ENCODE measurements at regions not wholly inside any gene's neighbourhood (a gene's known extent, or its start where the extent isn't known, plus 50 kb on each side); places are given as distances from the start of the nearest gene placed in this dataset.
"Not testable (repeated sequence)": the region's sequence is repeated elsewhere in the genome, so short reads cannot be mapped to it uniquely, and the experiment has no call there.

DNA sequence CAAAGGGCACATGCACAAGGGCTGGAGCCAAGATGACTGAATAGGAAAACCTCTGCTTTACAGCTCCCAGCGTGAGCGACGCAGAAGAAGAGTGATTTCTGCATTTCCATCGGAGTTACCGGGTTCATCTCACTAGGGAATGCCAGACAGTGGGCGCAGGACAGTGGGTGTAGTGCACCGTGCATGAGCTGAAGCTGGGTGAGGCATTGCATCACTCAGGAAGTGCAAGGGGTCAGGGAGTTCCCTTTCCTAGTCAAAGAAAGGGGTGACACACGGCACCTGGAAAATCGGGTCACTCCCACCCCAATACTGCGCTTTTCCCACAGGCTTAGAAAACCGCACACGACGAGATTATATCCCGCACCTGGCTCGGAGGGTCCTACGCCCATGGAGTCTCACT lies 64.5 kb upstream of the HTR1E start:
- DNase-seq; H3K9me3 ChIP-seq (ENCODE audit: control insufficient read depth in 2 of 2, low read length in 2 of 2); H3K27me3 ChIP-seq (ENCODE audit: control insufficient read depth, insufficient read depth, low read length); H3K4me1 ChIP-seq (ENCODE audit: control insufficient read depth, insufficient read depth, low read length, poor library complexity, severe bottlenecking); H3K4me3 ChIP-seq (ENCODE audit: low read depth, low read length); ATAC-seq (ENCODE audit: low read depth in 2 of 2); H3K27ac Mint-ChIP-seq; H3K4me1 Mint-ChIP-seq; H3K36me3 Mint-ChIP-seq; H3K4me3 Mint-ChIP-seq; H3K27me3 Mint-ChIP-seq; H3K36me3 ChIP-seq (ENCODE audit: control insufficient read depth, insufficient read depth, low read length); H3K27ac ChIP-seq (ENCODE audit: insufficient read depth, low read length, poor library complexity, severe bottlenecking): not testable (repeated sequence)
- peaks cover 2 to 54% (median 14%) of the 10 kb centered on the region in 7 donors for H3K9me3 Mint-ChIP-seq

DNA sequence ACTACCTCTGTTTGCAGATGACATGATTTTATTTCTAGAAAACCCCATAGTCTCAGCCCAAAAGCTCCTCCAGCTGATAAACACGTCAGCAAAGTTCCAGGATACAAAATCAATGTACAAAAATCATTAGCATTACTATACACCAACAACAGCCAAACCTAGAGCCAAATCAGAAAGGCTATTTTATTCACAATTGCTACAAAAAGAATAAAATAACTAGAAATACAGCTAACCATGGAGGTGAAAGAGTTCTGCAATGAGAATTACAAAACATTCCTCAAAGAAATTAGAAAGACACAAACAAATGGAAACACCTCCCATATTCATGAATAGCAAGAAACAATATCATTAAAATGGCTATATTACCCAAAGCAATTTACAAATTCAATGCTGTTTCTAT lies 65.6 kb upstream of the HTR1E start:
- ATAC-seq (ENCODE audit: low read depth in 2 of 2) (no peak), DNase-seq (no peak)
- Mint-ChIP-seq H3K4me3 (no peak overlapping the region), H3K27me3 (no peaks in the 10 kb centered on the region), H3K36me3 (no peaks in the 10 kb centered on the region), H3K4me1 (no peaks in the 10 kb centered on the region), H3K9me3 (peaks cover 2 to 54% (median 14%) of the 10 kb centered on the region in 7 donors), H3K27ac (no peak overlapping the region)
- Histone ChIP-seq H3K9me3 (ENCODE audit: control insufficient read depth in 2 of 2, low read length in 2 of 2) (peaks cover 0 to 3% of the 10 kb centered on the region in 2 experiments), H3K4me3 (ENCODE audit: low read depth, low read length) (no peak overlapping the region), H3K36me3 (ENCODE audit: control insufficient read depth, insufficient read depth, low read length) (no peaks in the 10 kb centered on the region), H3K27ac (ENCODE audit: insufficient read depth, low read length, poor library complexity, severe bottlenecking) (no peak overlapping the region), H3K4me1 (ENCODE audit: control insufficient read depth, insufficient read depth, low read length, poor library complexity, severe bottlenecking) (no peaks in the 10 kb centered on the region), H3K27me3 (ENCODE audit: control insufficient read depth, insufficient read depth, low read length) (no peaks in the 10 kb centered on the region)

DNA sequence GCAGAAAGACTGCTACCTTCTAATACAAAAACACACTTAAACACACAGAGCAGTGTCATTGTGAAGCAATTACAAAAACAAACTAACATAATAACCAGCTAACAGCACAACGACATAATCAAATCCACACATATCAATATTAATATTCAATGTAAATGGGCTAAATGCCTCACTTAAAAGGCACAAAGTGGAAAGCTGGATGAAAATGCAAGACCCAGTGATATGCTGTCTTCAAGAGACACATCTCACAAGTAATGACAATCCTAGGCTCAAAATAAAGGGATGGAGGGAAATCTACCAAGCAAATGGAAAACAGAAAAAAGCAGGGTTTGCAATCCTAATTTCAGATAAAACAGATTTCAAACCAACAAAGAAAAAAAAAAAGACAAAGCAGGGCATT lies 67.8 kb upstream of the HTR1E start:
- H3K4me1 ChIP-seq (ENCODE audit: control insufficient read depth, insufficient read depth, low read length, poor library complexity, severe bottlenecking) = no peaks in the 10 kb centered on the region
- H3K36me3 ChIP-seq (ENCODE audit: control insufficient read depth, insufficient read depth, low read length) = no peaks in the 10 kb centered on the region
- Mint-ChIP-seq H3K4me3 (no peak overlapping the region), H3K27ac (no peak overlapping the region), H3K36me3 (no peaks in the 10 kb centered on the region), H3K9me3 (peaks cover 2 to 48% (median 22%) of the 10 kb centered on the region in 7 donors), H3K27me3 (no peaks in the 10 kb centered on the region), H3K4me1 (no peaks in the 10 kb centered on the region)
- no peak overlapping the region for H3K27ac ChIP-seq (ENCODE audit: insufficient read depth, low read length, poor library complexity, severe bottlenecking)
- ATAC-seq (ENCODE audit: low read depth in 2 of 2) (no peak), DNase-seq (no peak)
- H3K9me3 ChIP-seq (ENCODE audit: control insufficient read depth in 2 of 2, low read length in 2 of 2) = peaks cover 0 to 3% of the 10 kb centered on the region in 2 experiments
- no peak overlapping the region for H3K4me3 ChIP-seq (ENCODE audit: low read depth, low read length)
- no peaks in the 10 kb centered on the region for H3K27me3 ChIP-seq (ENCODE audit: control insufficient read depth, insufficient read depth, low read length)

DNA sequence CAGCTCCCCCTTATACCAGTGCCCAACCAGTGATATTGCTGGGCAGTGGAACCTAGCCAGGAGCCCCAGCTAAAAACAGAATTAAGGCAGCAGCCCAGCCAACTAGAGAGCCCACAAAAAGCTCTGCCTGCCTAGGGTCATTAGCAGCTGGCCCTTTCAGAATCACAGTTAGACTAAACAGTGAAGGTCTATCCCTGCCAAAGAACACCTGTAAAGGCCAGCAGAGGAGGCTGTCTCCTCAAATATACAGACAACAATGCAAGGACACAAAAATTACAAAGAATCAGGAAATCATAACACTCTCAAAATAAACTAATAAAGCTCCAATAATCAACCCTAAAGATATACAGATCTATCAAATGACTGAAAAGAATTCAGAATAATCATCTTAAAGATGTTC lies 77.8 kb upstream of the HTR1E start:
- no peaks in the 10 kb centered on the region for H3K4me1 ChIP-seq (ENCODE audit: control insufficient read depth, insufficient read depth, low read length, poor library complexity, severe bottlenecking)
- H3K9me3 Mint-ChIP-seq = peaks cover 0 to 3% (median 0%) of the 10 kb centered on the region in 7 donors
- no peak for ATAC-seq (ENCODE audit: low read depth in 2 of 2)
- no peaks in the 10 kb centered on the region for H3K27me3 ChIP-seq (ENCODE audit: control insufficient read depth, insufficient read depth, low read length)
- H3K4me1 Mint-ChIP-seq = no peaks in the 10 kb centered on the region
- H3K27ac ChIP-seq (ENCODE audit: insufficient read depth, low read length, poor library complexity, severe bottlenecking) = no peak overlapping the region
- H3K36me3 Mint-ChIP-seq = no peaks in the 10 kb centered on the region
- H3K4me3 Mint-ChIP-seq = no peak overlapping the region
- no peaks in the 10 kb centered on the region for H3K9me3 ChIP-seq (ENCODE audit: control insufficient read depth in 2 of 2, low read length in 2 of 2)
- no peaks in the 10 kb centered on the region for H3K27me3 Mint-ChIP-seq
- no peak overlapping the region for H3K27ac Mint-ChIP-seq
- no peaks in the 10 kb centered on the region for H3K36me3 ChIP-seq (ENCODE audit: control insufficient read depth, insufficient read depth, low read length)
- DNase-seq = no peak
- H3K4me3 ChIP-seq (ENCODE audit: low read depth, low read length) = no peak overlapping the region

DNA sequence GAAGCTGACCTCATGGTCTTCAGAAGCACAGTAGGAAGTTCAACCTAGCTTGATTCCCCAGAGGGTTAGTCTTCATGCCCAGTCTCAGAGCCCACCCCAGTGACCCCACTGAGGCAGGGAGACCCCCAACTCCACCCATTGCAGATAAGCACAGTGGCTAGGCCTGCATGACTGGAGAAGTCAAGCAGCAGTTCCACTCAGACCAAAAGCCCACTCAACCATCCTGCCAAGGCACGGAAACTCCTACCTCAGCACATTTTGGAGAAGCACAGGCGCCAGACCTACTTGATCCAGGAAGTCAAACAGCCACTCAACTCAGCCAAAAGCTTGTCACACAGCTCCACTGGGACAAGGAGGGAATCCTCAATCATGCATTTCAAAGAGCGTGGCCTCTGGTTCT lies 78.4 kb upstream of the HTR1E start:
- no peaks in the 10 kb centered on the region for H3K36me3 ChIP-seq (ENCODE audit: control insufficient read depth, insufficient read depth, low read length)
- H3K27ac ChIP-seq (ENCODE audit: insufficient read depth, low read length, poor library complexity, severe bottlenecking) = no peak overlapping the region
- Mint-ChIP-seq H3K9me3 (peaks cover 0 to 3% (median 0%) of the 10 kb centered on the region in 7 donors), H3K4me3 (no peak overlapping the region), H3K27ac (no peak overlapping the region), H3K36me3 (no peaks in the 10 kb centered on the region), H3K4me1 (no peaks in the 10 kb centered on the region), H3K27me3 (no peaks in the 10 kb centered on the region)
- H3K4me3 ChIP-seq (ENCODE audit: low read depth, low read length) = no peak overlapping the region
- DNase-seq (no peak), ATAC-seq (ENCODE audit: low read depth in 2 of 2) (no peak)
- H3K27me3 ChIP-seq (ENCODE audit: control insufficient read depth, insufficient read depth, low read length) = no peaks in the 10 kb centered on the region
- no peaks in the 10 kb centered on the region for H3K9me3 ChIP-seq (ENCODE audit: control insufficient read depth in 2 of 2, low read length in 2 of 2)
- H3K4me1 ChIP-seq (ENCODE audit: control insufficient read depth, insufficient read depth, low read length, poor library complexity, severe bottlenecking) = no peaks in the 10 kb centered on the region

DNA sequence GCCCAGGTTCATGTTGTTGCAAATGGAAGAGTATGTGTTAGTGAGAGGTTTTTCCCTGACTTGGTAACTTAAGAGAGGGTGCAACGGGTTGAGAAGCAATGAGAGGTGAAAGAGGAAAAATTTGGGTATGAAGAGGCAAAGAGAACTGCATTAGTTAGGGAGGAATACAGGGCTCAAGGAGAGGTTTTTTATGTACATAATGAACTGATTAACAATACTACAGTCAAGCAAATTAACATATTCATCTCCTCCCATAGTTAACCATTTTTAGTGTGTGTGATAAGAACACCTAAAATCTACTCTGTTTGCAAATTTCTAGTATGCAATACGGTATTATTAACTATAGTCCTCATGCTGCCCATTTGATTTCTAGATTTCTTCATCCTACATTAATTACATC lies 79.5 kb upstream of the HTR1E start:
- H3K4me3 ChIP-seq (ENCODE audit: low read depth, low read length) = no peak overlapping the region
- no peaks in the 10 kb centered on the region for H3K4me1 ChIP-seq (ENCODE audit: control insufficient read depth, insufficient read depth, low read length, poor library complexity, severe bottlenecking)
- H3K9me3 ChIP-seq (ENCODE audit: control insufficient read depth in 2 of 2, low read length in 2 of 2) = no peaks in the 10 kb centered on the region
- Mint-ChIP-seq H3K27me3 (no peaks in the 10 kb centered on the region), H3K4me3 (no peak overlapping the region), H3K4me1 (no peaks in the 10 kb centered on the region), H3K27ac (no peak overlapping the region), H3K36me3 (no peaks in the 10 kb centered on the region), H3K9me3 (peaks cover 0 to 3% (median 0%) of the 10 kb centered on the region in 7 donors)
- no peak for DNase-seq
- H3K36me3 ChIP-seq (ENCODE audit: control insufficient read depth, insufficient read depth, low read length) = no peaks in the 10 kb centered on the region
- H3K27ac ChIP-seq (ENCODE audit: insufficient read depth, low read length, poor library complexity, severe bottlenecking) = no peak overlapping the region
- no peaks in the 10 kb centered on the region for H3K27me3 ChIP-seq (ENCODE audit: control insufficient read depth, insufficient read depth, low read length)
- no peak for ATAC-seq (ENCODE audit: low read depth in 2 of 2)

DNA sequence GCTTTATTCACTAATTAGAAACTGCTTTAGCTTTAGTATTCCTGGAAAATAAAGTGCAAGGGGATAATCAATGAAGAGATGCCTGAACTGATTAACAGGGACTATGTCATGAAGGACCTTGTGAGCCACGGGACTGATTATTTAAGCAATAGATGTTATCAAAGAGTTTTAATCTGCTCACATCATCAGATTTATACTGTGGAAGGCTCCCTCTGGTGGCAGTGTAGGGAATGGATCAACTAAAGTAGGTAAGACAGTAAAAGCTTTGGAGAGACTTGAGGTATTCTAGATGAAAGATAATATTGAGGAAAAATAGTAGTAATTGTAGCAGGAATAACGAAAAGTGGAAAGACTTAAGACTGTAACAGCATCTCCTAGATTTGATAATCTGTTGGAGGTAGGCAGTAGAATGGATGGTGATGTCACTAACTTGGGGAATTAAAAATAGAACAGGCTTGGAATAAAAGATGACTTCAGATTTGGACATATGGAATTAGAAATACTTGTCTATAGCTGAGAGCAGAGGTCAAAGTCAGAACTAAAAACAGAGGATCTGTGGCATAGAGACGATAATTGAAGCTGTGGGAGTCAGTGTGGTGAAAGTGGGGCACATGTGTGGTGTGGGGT lies 80.3 kb upstream of the HTR1E start:
- H3K36me3 Mint-ChIP-seq = no peaks in the 10 kb centered on the region
- H3K4me3 ChIP-seq (ENCODE audit: low read depth, low read length) = no peak overlapping the region
- no peak overlapping the region for H3K27ac Mint-ChIP-seq
- no peaks in the 10 kb centered on the region for H3K36me3 ChIP-seq (ENCODE audit: control insufficient read depth, insufficient read depth, low read length)
- no peak for ATAC-seq (ENCODE audit: low read depth in 2 of 2)
- DNase-seq = peak in 1 of 3 donors; percentile 37
- H3K9me3 Mint-ChIP-seq = peaks cover 0 to 3% (median 0%) of the 10 kb centered on the region in 7 donors
- H3K4me1 ChIP-seq (ENCODE audit: control insufficient read depth, insufficient read depth, low read length, poor library complexity, severe bottlenecking) = no peaks in the 10 kb centered on the region
- H3K4me3 Mint-ChIP-seq = no peak overlapping the region
- no peaks in the 10 kb centered on the region for H3K4me1 Mint-ChIP-seq
- no peaks in the 10 kb centered on the region for H3K27me3 Mint-ChIP-seq
- no peak overlapping the region for H3K27ac ChIP-seq (ENCODE audit: insufficient read depth, low read length, poor library complexity, severe bottlenecking)
- no peaks in the 10 kb centered on the region for H3K9me3 ChIP-seq (ENCODE audit: control insufficient read depth in 2 of 2, low read length in 2 of 2)
- H3K27me3 ChIP-seq (ENCODE audit: control insufficient read depth, insufficient read depth, low read length) = no peaks in the 10 kb centered on the region

DNA sequence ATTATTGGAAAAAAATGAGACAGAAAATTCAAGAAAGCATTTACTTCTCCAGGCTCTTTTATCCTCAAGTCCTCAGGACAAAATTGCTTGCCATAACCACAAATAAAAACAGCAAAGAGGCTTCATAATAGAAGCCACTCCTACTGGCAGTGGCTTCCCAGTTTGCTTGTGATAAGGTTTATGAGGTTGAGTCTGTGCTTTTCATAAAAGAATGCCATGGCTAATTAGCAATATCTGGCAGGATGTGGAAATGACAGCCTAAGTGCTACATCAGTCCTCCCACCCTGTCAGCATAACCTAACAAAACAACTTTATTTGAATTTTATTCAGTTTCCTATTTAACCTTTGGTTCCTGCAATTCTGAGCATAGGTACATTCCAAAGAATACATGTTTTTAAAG lies 80.9 kb upstream of the HTR1E start:
- ATAC-seq (ENCODE audit: low read depth in 2 of 2) (no peak), DNase-seq (no peak)
- no peaks in the 10 kb centered on the region for H3K4me1 ChIP-seq (ENCODE audit: control insufficient read depth, insufficient read depth, low read length, poor library complexity, severe bottlenecking)
- H3K36me3 Mint-ChIP-seq = no peaks in the 10 kb centered on the region
- H3K27ac Mint-ChIP-seq = no peak overlapping the region
- no peaks in the 10 kb centered on the region for H3K36me3 ChIP-seq (ENCODE audit: control insufficient read depth, insufficient read depth, low read length)
- H3K27ac ChIP-seq (ENCODE audit: insufficient read depth, low read length, poor library complexity, severe bottlenecking) = no peak overlapping the region
- H3K4me3 ChIP-seq (ENCODE audit: low read depth, low read length) = no peak overlapping the region
- H3K9me3 Mint-ChIP-seq = peaks cover 0 to 3% (median 0%) of the 10 kb centered on the region in 7 donors
- H3K27me3 ChIP-seq (ENCODE audit: control insufficient read depth, insufficient read depth, low read length) = no peaks in the 10 kb centered on the region
- H3K4me1 Mint-ChIP-seq = no peaks in the 10 kb centered on the region
- no peaks in the 10 kb centered on the region for H3K9me3 ChIP-seq (ENCODE audit: control insufficient read depth in 2 of 2, low read length in 2 of 2)
- no peak overlapping the region for H3K4me3 Mint-ChIP-seq
- no peaks in the 10 kb centered on the region for H3K27me3 Mint-ChIP-seq

Data from CD4-positive, CD25-positive, alpha-beta regulatory T cell (primary cell).